GM21515 (cell line): ENCODE measurements at regions not wholly inside any gene's neighbourhood (a gene's known extent, or its start where the extent isn't known, plus 50 kb on each side); places are given as distances from the start of the nearest gene placed in this dataset.

Experiments used
- ATAC-seq: cut with Tn5 transposase; IDR thresholded peaks from one replicate; pipeline ENCODE4 v1.9.1; 2021; ENCODE audit not compliant: unreplicated experiment

DNA sequence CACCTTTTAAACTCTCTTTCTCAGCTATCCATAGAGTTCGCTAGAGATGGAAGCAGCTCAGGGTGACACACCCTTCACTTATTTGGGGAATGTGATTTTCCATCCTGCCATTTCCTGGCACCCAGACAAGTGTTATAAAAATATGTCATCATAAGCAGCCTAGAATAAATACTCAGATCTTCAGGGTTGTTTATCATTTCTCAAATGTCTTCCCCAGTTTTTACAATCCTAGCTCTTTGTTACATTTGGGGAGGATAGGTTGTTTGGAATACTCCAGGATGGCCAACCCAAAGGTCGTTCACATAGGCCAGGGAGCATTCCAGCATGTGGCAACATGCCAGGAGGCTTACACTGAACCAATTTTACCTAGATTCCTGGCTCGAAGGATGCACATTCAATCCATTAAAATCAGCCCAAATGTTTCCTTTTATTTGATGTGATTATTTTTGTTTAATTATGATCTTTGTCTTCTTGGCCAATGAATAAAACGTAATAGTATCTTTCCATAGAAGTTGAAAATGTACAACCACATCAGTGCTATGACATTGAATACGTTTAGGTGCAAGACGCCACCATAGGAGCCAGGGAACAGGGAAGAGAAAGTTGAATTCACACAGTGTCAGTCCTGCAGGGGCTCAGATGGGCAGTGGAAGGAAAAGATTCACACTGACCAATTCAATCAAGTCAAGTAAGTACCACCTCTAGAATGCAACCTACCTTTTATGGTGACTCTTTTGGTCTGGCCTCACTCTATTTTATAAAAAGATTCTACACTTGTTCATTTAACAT, 537.7 kb upstream of the MDFIC2 start:
- no peak for ATAC-seq

DNA sequence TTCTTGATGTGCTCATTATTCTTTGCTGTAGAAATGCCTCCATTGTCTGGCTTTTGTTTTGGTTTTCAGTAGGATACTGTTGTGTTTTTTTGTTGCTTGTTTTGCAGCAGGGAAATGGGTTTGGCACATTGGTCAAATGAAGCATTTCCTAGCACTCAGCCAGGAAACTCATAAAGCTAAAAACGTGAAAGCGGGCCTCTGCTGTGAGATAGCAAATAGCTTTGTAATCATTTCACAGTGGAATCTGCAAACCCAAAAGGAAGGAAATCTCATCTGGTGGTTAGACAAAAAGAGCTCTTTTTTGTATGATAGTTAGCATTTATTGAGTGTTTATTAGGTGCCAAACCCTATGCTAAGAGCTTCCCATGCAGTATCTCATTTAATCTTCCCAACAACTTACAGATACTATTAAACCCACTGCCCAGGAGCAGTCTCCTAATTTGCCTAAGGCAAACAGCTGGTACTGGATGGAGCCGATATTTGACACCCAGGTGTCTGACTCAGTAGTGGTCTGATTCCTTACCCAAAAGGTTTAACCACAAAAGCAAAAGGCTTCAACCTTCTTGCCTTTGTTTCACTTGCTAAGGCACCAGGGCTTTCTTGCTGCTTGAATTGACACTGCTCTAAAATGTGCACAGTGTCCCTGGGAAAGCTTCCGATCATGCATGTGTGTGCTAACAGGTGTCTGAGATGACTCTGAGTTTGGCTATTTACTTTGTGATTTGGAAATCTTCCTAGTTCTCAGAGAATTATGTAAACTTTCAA, 527.9 kb upstream of the MDFIC2 start:
- no peak for ATAC-seq

DNA sequence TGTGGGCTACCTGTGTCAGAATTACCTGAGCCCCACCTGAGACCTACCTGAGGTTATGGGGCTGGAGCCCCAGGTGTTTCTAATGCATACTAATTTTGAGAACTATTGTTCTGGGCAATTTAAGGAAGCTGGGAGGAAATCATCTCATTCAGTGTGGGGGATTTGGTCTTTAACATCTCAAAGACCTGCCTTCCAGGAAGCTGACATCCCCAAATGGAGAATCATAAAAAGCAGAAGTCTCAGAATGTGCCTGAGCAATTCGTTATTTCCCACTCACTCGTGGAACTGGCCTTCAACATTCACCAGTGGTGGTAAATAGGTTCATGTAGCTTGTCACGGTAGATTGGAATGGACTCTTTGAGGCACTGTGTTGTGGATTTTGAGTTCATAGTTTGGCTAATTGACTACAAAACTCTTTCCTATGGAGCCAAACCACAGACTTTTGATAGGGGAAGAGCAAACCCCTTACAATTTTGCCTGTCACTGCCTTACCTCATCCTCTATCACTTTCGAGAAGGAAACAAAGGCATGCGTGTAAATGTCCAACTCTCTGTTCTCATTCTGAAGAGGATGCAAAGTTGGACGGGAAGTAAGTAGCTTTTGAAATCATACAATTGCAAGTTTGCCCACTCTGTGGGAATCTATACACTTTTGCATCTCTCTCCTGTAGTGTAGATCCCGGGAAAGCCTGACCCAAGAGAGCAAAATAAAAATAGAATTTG, 521.0 kb upstream of the MDFIC2 start:
- no peak for ATAC-seq

DNA sequence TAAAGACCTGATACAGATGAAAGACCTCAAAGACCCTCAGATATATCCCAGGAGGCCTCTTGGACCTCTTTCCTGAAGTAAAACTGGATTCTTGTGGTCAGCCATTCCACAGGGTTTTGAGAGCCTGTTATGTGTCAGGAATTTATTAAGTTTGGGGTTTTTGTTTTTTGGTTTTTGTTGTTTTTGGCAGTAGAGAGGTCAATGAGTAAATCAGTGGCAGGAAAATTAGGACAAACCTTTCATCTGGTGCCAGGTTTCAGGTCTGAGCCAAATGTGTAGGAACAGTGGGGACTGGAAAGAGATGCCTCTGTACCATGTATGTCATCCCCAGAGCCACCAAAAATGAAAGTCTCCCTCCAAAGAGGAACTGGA, 520.4 kb upstream of the MDFIC2 start:
- ATAC-seq = no peak

DNA sequence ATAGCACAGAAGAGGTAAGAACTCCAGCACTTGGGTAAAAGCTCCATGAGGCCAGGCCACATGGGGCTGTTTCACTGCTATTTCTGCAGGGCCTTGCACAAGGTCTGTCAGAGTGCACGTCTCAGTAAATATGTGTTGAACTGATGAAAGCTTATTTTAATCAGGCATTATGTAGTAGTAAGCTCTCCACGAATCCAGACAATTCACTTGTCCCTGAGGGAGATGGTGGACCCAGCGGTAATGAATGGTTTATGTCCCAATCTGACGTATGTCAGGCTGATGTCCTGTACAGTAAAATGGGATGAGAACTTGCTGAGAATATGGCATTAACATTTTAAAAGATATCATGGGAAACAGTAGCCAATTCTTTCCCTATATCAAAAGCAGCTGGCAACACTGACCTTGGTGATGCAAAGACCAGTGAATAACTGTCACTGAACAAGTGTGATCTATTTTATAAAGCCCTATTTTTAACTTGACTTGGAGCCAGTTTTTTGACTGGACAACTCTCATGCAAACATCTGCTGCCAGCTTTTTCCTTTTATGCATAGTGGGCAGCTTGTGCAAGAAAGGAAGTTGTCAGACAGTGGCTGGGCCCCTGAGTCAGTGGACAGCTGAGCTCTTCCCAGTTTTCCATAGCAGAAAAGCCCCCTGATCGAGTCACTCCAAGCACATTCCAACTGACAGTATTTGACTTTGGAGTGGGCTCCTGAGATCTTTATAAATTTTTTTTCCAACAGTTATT, 519.8 kb upstream of the MDFIC2 start:
- ATAC-seq = no peak

DNA sequence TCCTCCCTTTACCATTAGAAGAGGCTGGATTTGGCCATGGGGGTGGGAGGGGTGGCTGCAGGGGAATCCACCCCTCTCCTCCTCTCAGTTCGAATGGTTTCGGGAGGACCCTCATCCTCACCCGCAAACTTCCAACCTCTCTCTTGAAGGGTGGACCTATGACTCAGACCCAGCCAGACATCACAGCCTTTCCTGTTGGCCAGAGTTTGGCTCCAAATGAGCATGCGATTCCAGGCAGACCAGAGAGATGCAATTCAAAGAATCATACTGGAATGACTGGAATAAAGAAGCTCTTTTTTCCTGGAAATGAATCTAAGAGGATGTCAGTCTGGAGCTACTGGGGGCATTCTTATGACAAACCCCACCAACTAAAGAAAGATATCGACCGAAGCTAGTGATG, 516.7 kb upstream of the MDFIC2 start:
- no peak for ATAC-seq

DNA sequence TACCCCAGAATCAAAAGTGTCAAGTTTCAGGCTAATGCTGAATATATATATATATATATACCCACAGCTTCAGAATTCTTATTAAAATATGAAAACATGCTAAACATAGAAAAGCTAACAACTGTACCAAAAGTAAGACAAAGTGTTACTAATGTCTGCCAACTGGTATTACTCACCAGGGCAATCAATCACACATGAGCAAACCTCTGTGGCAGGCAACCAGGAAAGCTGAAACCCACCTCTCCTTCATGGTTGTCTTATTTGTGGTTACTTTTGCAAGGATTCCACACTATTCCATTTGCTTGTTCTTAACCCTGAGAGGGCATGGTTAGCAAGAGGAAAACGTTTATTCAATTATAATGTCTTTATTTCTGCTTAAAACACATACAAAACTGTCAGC, 512.3 kb upstream of the MDFIC2 start:
- ATAC-seq = no peak

DNA sequence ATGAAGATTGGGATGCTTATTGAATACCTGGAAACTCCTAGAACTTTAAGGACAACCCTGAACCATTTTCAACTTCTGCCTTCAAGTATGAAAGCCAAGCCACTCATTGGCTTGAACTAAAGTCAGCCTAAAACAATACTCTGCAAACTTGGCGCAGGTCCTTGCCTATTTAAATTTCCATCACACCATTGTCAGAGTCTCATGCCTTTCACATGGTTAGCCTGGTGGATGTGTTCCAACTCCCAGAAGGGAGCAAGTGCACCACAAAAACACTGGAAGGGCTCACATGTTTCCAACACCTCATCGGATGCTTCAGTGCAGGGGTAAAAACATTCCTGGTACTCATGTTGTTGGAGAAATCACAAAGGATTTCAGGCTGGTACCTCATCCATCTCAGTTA, 511.6 kb upstream of the MDFIC2 start:
- no peak for ATAC-seq

DNA sequence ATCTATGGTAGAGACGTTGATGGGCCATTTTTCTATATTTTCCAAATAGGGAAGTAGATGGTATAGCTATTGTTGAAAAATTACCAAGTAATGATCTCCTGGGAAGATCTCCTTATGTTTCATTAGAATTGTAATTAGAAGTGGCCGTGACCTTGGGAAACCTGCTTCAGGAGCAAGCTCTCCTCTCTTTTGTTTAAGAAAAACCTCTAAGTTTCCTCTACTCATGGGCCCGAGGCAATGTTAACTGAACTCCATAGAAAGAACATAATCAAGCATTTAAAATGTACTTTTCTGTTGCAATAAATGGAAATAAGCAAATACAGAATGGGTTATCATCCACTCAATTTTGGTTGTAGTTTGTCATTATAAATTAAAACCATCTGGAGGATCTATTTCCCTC, 511.2 kb upstream of the MDFIC2 start:
- ATAC-seq = no peak

DNA sequence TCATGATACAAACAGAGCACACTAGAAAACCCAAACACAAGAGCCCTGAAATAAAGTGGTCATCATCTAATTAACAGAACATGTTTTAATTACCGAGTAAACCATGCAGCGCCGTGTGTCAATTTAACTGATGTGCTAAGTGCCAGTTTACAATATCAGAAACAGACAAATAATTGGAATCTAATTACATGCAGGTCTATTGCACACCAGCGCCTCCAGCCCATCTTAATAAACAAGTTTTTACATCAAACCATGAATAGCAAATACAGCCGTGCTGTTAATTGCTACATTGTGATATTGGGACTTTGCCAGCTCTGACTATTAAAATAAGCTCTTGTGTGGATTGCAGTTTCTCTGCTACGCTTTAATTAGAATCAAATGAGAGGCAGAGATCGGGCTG, 510.2 kb upstream of the MDFIC2 start:
- ATAC-seq = no peak

DNA sequence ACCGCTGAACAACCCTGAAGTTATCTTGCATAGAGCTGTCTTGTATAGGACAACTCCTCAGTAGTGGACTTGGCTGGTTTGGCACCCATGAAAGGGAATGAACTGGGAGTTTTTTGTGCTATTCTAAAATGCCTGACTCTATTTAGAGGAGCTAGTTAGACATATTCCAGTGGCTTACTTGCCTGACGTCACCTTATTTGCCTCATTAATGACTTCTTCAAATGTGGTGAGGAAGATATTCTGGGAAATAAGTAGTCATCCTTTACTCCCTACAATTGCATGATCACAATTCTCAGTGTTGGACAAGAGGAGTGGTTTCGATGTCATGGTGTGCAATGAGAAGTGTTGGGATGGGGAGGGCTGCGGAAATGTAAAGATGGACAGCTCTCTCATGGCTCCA, 509.2 kb upstream of the MDFIC2 start:
- no peak for ATAC-seq

DNA sequence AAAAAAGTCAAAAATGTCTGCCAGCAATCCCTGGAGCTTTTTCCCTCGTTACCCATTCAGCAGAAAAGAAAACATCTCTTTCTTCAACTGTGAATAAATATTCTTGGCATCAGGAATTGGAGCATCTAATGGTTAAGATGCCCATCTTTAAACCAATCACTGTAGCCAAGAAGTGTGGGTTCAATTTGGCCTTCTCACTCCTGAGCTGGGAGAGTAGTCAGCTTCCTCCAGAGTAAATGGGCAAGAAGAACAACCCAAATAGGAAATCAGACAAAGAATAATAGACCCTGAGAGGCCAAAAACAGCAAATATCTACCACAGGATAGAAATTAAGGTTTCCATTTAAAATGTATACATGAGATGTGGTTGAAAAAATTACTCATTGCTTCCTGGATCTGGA, 508.0 kb upstream of the MDFIC2 start:
- ATAC-seq = no peak

DNA sequence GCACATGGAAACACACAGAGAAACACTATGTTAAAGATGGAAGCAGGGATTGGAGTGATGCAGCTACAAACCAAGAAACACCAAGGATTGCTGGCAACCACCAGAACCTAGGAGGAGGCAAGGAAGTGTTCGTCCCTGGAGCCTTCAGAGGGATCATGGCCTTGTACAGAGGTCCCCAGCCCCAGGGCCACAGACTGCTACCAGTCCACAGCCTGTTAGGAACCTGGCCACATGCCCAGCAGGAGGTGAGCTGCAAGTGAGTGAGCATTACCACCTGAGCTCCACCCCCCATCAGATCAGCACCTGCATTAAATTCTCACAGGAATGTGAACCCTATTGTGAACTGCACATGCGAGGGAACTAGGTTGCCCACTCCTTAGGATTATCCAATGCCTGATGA, 505.7 kb upstream of the MDFIC2 start:
- ATAC-seq = no peak

DNA sequence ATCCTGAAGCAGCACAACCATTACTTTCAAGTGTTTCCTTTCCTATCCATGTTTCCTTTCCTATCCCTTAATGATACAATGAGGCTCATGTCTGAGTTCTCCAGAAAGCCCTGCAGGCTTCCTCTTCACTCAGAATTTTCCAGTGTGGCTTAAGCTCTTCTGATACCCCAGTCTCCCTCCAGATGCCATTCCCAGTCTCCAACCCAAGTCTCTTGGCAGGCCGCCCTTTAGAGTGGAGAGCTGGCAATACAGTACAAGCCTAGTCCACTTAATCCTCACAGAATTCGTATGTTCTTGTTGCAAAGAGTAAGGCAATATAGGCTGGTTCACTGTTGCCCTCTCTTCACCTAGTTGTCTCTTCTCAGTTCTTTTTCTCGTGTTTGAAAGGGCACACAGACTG, 503.9 kb upstream of the MDFIC2 start:
- no peak for ATAC-seq

DNA sequence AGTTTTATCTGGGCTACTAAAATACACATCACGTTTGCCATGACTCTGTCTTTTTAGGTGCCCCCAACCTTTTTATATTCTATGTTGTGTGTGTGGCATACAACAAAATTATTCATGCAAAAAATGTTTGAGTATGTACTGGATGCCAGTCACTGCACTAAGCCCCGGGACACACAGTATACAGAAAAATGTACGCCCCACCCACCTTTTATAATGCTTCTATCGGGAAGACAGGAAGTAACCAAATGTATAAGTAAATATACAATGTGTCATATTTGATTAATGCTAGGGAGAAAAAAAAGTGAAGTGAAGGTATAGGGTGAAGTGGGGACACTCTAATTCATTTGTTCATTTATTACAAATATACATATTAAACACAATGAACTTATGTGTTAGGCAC, 503.4 kb upstream of the MDFIC2 start:
- no peak for ATAC-seq

DNA sequence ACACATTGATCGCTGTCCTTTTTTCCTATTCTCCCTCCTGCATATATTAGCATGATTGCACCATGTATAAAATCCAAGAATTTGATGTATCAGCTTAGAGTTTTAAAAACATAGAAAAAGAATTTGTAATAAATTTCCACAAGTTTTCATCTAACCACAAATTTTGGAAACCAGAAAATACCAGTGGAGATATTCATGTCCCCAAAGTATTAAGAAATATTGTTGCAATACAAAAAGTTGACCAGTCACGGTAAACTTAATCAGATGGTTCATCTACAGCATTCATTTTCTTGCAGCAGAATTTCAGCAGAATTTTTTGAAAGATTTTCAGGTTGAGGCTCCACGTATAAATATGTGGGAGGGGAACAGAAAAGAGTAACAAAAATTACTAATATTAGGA, 500.9 kb upstream of the MDFIC2 start:
- no peak for ATAC-seq

DNA sequence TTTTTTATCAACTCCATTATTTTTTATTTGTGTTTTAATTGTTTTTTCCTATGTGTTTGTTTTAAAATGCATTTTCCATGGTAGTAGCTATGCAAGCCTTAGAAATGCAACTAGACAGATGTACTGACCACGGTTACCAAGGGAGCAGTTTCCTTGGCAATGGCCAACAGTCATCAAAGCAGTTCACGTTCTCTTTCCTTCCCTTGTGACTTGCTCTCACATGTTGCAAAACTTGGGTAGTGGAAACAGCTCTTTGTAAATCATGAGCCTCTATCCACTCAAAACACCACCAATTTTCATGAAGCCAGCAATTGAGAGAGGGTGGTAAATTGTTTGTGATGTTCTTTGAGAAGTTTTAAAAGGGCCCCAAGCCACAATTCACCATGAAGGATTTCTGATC, 499.4 kb upstream of the MDFIC2 start:
- no peak for ATAC-seq

DNA sequence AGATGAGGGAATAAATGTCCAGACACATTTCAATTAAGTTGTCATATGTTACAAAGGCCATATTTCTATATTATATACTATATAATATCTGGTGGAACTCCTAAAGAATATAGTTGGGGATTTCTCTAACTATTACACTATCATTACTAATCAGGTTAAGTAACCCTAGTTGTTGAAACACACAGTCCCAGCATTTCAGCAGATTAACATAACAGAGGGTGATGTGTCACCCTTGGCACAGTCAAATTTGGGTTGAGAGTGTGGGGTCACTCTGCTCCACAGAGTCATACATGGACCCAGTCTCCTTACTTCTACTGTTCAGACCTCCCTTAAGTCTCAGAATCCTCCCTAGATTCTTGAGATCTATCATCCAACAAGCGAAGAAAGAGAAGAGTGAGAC, 496.4 kb upstream of the MDFIC2 start:
- ATAC-seq = no peak

DNA sequence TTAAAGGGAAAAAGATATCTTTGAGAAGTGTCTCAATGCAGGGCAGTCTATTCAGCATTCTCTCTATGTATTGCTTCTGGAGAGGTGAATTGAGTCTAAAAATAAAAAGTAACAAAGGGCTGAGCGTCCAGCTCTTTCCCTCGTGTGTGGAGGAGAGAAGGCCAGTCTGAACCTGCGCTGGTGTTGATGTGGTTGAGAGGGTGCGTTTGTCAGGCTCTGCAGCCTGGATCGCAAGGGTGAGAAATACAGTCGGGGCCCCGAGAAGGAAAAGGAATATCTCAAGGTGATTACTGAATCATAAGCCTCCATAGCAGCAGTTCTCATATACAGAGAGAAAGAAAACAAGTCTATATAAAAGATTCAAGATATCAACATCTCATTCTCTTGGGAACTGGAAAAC, 494.1 kb upstream of the MDFIC2 start:
- ATAC-seq = no peak

DNA sequence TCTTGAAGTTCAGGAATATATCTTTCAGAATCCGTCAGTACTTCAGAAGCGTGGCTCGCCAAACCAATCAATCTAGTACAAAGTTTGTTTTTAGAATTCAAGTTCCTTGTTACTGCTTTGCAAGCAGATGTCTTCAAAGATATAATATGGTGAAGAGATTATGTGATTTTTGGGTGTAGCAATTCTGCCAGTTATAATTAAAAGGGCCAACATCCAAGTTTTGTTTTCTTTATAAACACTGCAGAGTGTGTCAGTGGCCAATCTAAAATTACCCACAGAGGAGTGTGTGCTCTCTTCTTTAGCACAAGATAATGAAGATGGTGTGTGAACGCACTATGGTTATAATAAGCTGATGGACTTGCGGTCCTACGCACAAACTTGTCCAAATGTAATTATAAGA, 493.6 kb upstream of the MDFIC2 start:
- no peak for ATAC-seq
